Endothelial cell of umbilical vein (primary cell): ENCODE measurements at regions not wholly inside any gene's neighbourhood (a gene's known extent, or its start where the extent isn't known, plus 50 kb on each side); places are given as distances from the start of the nearest gene placed in this dataset.

Source experiments
- BruUV-seq: library from RNA; stranded (reverse); fragments of 400-500 nt; replicated peaks from 2 replicates; lab custom pipeline; 2021; lab: Mats Ljungman, UMichigan
- CTCF ChIA-PET: fragments of 300-600, 350-600 bp; sonication (Branson Sonifier 250); formaldehyde crosslinking; loops from one replicate; lab custom pipeline; 2021; ENCODE audit warnings: antibody characterized with exemption, inconsistent platforms; lab: Charles Lee
- POLR2A ChIA-PET: fragments of 300-600, 350-600 bp; sonication (Branson Sonifier 250); formaldehyde crosslinking; loops from one replicate; lab custom pipeline; 2021; ENCODE audit warnings: antibody characterized with exemption, inconsistent platforms; lab: Charles Lee
- DNase-seq: peaks from one replicate; pipeline ENCODE4 v3.0.0-alpha.2; 2011; ENCODE audit warnings: low read depth, low spot score
- FAIRE-seq: peaks from 2 replicates; lab custom pipeline; 2011; peaks lifted over from hg19 to GRCh38; lab: Jason Lieb, UNC
- H2AFZ ChIP-seq: 2 replicates; pipeline ENCODE4 v1.6.0; 2012; ENCODE audit warnings: low read depth, low read length, control low read depth, inconsistent platforms
- H3K27ac ChIP-seq: 2 replicates; pipeline ENCODE4 v1.5.1; 2011; ENCODE audit warnings: low read depth, mild to moderate bottlenecking, control low read depth, low read length, moderate library complexity; ENCODE audit not compliant: insufficient read depth
- H3K27me3 ChIP-seq, 2 experiments: 2 replicates each; pipeline versions ENCODE4 v1.6.0 to v1.6.1; 2011; ENCODE audit warnings: low read length in 2 of 2, mixed read lengths in 1 of 2; ENCODE audit not compliant: control insufficient read depth in 2 of 2, insufficient read depth in 2 of 2
- H3K36me3 ChIP-seq, 2 experiments: 2 replicates in 1 of 2; 3 replicates in 1 of 2; pipeline ENCODE4 v1.5.1; 2011; ENCODE audit warnings: low read length in 2 of 2, mild to moderate bottlenecking in 1 of 2, moderate library complexity in 1 of 2; ENCODE audit not compliant: control insufficient read depth in 2 of 2, insufficient read depth in 2 of 2; ENCODE audit errors: extremely low read depth in 1 of 2
- H3K4me1 ChIP-seq: 3 replicates; pipeline ENCODE4 v1.5.1; 2011; ENCODE audit warnings: mild to moderate bottlenecking, low read length; ENCODE audit not compliant: control insufficient read depth, insufficient read depth; ENCODE audit errors: extremely low read depth
- H3K4me2 ChIP-seq: 2 replicates; pipeline ENCODE4 v1.6.1; 2011; ENCODE audit warnings: low read length, control low read depth, mixed read lengths; ENCODE audit not compliant: insufficient read depth
- H3K4me3 ChIP-seq, 3 experiments: fragments of 200-600 bp in 1 of 3; sonication (generic), shearing (Covaris generic) in 1 of 3; replicated peaks in 1 of 3; 2 replicates each; pipeline ENCODE4 v1.5.1; 2011 to 2016; ENCODE audit warnings: control low read depth in 3 of 3, low read length in 3 of 3, mild to moderate bottlenecking in 2 of 3, inconsistent platforms in 1 of 3, low read depth in 1 of 3, moderate library complexity in 1 of 3; ENCODE audit not compliant: insufficient read depth in 1 of 3
- H3K79me2 ChIP-seq: 2 replicates; pipeline ENCODE4 v1.6.0; 2012; ENCODE audit warnings: low read length, inconsistent platforms; ENCODE audit not compliant: control insufficient read depth, insufficient read depth
- H3K9ac ChIP-seq: replicated peaks from 2 replicates; pipeline ENCODE3; 2011; ENCODE audit warnings: low read length, control low read depth; ENCODE audit not compliant: insufficient read depth; ENCODE audit errors: extremely low read depth
- H3K9me1 ChIP-seq: replicated peaks from 3 replicates; pipeline ENCODE4 v1.6.0; 2011; ENCODE audit warnings: mild to moderate bottlenecking, low read length; ENCODE audit not compliant: control insufficient read depth, insufficient read depth; ENCODE audit errors: extremely low read depth
- H3K9me3 ChIP-seq: replicated peaks from 2 replicates; pipeline ENCODE4 v1.5.1; 2012; ENCODE audit warnings: low read length, inconsistent platforms; ENCODE audit not compliant: control insufficient read depth, insufficient read depth
- H4K20me1 ChIP-seq: replicated peaks from 2 replicates; pipeline ENCODE3; 2011; ENCODE audit warnings: mild to moderate bottlenecking, low read length; ENCODE audit not compliant: control insufficient read depth, insufficient read depth; ENCODE audit errors: extremely low read depth
- EZH2 ChIP-seq: IDR thresholded peaks from 2 replicates; pipeline ENCODE4 v1.6.1; 2012; ENCODE audit warnings: borderline replicate concordance, low read depth, mild to moderate bottlenecking, moderate library complexity, low read length, inconsistent platforms; ENCODE audit not compliant: severe bottlenecking
- FOS ChIP-seq: IDR thresholded peaks from 2 replicates; pipeline ENCODE4 v1.6.1; 2011; ENCODE audit warnings: mild to moderate bottlenecking, low read length, moderate library complexity, borderline replicate concordance; ENCODE audit not compliant: insufficient read depth
- GATA2 ChIP-seq: IDR thresholded peaks from 2 replicates; pipeline ENCODE4 v1.7.0; 2011; ENCODE audit warnings: low read depth, mild to moderate bottlenecking, moderate library complexity, mixed read lengths, low read length; ENCODE audit not compliant: insufficient read length, insufficient read depth
- JUN ChIP-seq: IDR thresholded peaks from 2 replicates; pipeline ENCODE4 v1.6.1; 2011; ENCODE audit warnings: borderline replicate concordance, low read depth; ENCODE audit not compliant: insufficient read length, insufficient read depth
- MYC ChIP-seq: IDR thresholded peaks from one replicate; pipeline ENCODE4 v1.6.1; 2011; ENCODE audit warnings: mild to moderate bottlenecking, low read depth, low read length
- POLR2A ChIP-seq: IDR thresholded peaks from 2 replicates; pipeline ENCODE4 v1.6.1; 2012; ENCODE audit warnings: low read depth, mild to moderate bottlenecking, control low read depth, low read length
- POLR2AphosphoS5 ChIP-seq: IDR thresholded peaks from 2 replicates; pipeline ENCODE4 v1.6.1; 2012; ENCODE audit warnings: low read depth, mild to moderate bottlenecking, control low read depth, low read length, moderate library complexity; ENCODE audit not compliant: insufficient read depth
- dilution Hi-C: fragments of 300-500 bp; cut with MboI; formaldehyde crosslinking; loops from one replicate; pipeline ENCODE4 v1.15.0; 2019; ENCODE audit warnings: low sequenced_read_pairs; ENCODE audit not compliant: extremely low pct_ligation_motif_present
- intact Hi-C: fragments of 100-400 bp; cut with micrococcal nuclease; formaldehyde crosslinking; loops from one replicate; pipeline ENCODE4 v1.10.0; 2022
- TF ChIP-seq, protein P1 (sequence below): IDR thresholded peaks from 2 replicates; pipeline ENCODE4 v1.6.1; 2011; ENCODE audit not compliant: insufficient read depth, insufficient read length
- TF ChIP-seq, protein P2 (sequence below), 2 donors: IDR thresholded peaks; 1 replicate in 1 of 2; 2 replicates in 1 of 2; pipeline ENCODE4 v1.5.1; 2011; ENCODE audit warnings: low read length in 2 of 2, mild to moderate bottlenecking in 2 of 2, moderate library complexity in 2 of 2, control low read depth in 1 of 2, inconsistent platforms in 1 of 2, low read depth in 1 of 2; ENCODE audit not compliant: insufficient read depth in 1 of 2; ENCODE audit errors: extremely low read depth in 1 of 2

DNA sequence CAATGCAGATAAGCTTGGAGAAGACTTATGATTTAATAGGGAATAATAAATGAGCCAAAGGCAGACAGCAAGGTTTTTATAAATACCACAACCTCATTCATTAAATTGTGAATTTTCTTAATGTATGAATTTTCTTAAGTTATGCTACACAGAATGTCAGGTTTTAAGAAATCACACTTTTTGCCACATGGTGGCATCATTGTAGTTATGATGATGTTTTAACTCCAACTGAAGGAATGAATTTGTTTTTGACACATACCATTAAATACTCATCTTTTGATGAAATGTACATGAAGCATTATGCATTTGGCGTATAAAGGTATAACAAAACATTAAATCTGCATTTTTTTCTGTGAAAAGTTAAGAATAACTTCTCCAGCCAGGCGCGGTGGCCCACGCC lies 524.1 kb upstream of the FBXO33 start:
- FAIRE-seq (no peak), DNase-seq (no peak)
- POLR2A ChIA-PET: no interaction called here
- no peak overlapping the region for H3K27ac ChIP-seq
- no peak overlapping the region for H3K9ac ChIP-seq
- no peak overlapping the region for H2AFZ ChIP-seq
- intact Hi-C loops: no loop called here
- H4K20me1 ChIP-seq: no peaks in the 10 kb centered on the region
- H3K79me2 ChIP-seq: no peaks in the 10 kb centered on the region
- H3K4me2 ChIP-seq: no peak overlapping the region
- no peak for TF ChIP-seq JUN
- no peak for TF ChIP-seq MYC
- TF ChIP-seq, protein P1, sequence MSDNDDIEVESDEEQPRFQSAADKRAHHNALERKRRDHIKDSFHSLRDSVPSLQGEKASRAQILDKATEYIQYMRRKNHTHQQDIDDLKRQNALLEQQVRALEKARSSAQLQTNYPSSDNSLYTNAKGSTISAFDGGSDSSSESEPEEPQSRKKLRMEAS: no peak
- TF ChIP-seq FOS: no peak
- no peak for TF ChIP-seq GATA2
- no peak for TF ChIP-seq EZH2
- no peak for TF ChIP-seq POLR2A
- TF ChIP-seq, protein P2, sequence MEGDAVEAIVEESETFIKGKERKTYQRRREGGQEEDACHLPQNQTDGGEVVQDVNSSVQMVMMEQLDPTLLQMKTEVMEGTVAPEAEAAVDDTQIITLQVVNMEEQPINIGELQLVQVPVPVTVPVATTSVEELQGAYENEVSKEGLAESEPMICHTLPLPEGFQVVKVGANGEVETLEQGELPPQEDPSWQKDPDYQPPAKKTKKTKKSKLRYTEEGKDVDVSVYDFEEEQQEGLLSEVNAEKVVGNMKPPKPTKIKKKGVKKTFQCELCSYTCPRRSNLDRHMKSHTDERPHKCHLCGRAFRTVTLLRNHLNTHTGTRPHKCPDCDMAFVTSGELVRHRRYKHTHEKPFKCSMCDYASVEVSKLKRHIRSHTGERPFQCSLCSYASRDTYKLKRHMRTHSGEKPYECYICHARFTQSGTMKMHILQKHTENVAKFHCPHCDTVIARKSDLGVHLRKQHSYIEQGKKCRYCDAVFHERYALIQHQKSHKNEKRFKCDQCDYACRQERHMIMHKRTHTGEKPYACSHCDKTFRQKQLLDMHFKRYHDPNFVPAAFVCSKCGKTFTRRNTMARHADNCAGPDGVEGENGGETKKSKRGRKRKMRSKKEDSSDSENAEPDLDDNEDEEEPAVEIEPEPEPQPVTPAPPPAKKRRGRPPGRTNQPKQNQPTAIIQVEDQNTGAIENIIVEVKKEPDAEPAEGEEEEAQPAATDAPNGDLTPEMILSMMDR (IDR thresholded peaks at IDR 0.05; ENCODE audit: extremely low read depth in 1 of 2, insufficient read depth in 1 of 2, low read depth in 1 of 2, low read length in 2 of 2): no peak
- no peak for TF ChIP-seq POLR2AphosphoS5
- peaks cover 5% of the 10 kb centered on the region for H3K9me3 ChIP-seq
- H3K9me1 ChIP-seq: no peaks in the 10 kb centered on the region
- dilution Hi-C loops: no loop called here
- BruUV-seq: no TSS peak
- no peak overlapping the region for H3K4me3 ChIP-seq
- CTCF ChIA-PET: no interaction called here
- no peaks in the 10 kb centered on the region for H3K36me3 ChIP-seq
- H3K27me3 ChIP-seq: no peaks in the 10 kb centered on the region
- no peaks in the 10 kb centered on the region for H3K4me1 ChIP-seq
